ENCODE measurements at regions not wholly inside any gene's neighbourhood (a gene's known extent, or its start where the extent isn't known, plus 50 kb on each side); places are given as distances from the start of the nearest gene placed in this dataset.
"Not testable (repeated sequence)": the region's sequence is repeated elsewhere in the genome, so short reads cannot be mapped to it uniquely, and the experiment has no call there.

DNA sequence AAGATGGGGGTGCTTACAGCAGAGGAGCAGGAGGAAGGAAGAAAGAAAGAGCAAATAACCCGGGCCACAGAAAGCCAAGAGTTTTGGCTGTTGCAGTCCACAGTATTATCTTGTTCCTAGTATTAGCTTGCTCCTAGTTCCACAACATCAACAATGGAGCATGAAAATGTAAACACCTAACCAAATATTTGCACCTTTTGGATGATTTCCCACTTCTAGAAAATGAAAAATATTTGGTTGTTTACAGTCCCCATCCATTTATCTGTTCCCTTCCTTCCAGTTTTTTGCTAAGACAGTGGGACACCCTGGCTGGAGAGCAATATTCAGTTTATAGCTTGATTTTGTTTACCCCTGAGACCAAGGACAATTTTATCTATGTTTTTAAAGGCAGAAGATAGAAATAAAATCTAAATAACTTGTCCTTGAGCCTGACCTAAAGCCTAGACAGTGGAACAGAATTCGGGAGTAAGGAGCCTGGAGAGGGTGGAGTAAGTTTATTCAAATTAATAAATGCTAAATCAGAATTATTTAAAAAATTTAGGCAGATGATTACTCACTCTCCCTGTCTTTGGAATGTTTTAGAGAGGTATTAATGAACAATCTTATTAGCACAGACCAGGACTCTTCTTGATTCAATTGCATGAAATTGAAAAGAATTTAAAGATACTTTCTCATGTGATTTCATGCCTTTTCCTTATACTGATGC lies 51.6 kb downstream of the RESF1 start:
- no peak for DNase-seq

DNA sequence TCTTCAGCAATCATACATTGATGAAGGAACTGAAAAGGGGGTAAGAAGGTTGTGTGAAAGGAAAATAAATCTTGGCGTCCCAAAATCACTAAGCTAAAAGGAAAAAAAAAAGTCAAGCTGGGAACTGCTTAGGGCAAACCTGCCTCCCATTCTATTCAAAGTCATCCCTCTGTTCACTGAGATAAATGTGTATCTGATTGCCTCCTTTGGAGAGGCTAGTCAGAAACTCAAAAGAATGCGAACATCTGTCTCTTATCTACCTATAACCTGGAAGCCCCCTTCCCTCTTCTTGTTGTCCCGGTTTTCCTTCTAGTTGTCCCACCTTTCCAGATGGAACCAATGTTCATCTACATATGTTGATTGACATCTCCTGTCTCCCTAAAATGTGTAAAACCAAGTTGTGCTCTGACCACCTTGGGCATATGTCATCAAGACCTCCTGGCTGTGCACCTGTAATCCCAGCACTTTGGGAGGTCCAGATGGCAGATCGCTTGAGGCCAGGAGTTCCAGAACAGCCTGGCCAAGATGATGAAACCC lies 53.1 kb downstream of the RESF1 start:
- no peak for DNase-seq

DNA sequence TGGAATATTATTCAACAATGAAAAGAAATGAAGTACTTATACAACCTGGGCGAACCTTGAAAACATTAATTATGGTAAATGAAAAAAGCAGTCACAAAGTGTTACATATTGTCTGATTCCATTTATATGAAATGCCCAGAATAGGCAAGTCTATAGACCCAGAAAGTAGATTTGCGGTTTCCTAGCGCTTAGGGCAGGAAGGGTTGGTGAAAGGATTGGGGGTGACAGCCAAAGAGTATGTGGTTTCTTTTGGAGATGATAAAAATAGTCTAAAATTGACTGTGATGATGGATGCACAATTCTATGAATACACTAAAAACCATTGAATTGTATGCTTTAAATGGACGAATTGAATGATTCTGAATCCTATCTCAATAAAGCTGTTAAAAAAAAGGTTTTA lies 55.8 kb downstream of the RESF1 start:
- no peak for DNase-seq

DNA sequence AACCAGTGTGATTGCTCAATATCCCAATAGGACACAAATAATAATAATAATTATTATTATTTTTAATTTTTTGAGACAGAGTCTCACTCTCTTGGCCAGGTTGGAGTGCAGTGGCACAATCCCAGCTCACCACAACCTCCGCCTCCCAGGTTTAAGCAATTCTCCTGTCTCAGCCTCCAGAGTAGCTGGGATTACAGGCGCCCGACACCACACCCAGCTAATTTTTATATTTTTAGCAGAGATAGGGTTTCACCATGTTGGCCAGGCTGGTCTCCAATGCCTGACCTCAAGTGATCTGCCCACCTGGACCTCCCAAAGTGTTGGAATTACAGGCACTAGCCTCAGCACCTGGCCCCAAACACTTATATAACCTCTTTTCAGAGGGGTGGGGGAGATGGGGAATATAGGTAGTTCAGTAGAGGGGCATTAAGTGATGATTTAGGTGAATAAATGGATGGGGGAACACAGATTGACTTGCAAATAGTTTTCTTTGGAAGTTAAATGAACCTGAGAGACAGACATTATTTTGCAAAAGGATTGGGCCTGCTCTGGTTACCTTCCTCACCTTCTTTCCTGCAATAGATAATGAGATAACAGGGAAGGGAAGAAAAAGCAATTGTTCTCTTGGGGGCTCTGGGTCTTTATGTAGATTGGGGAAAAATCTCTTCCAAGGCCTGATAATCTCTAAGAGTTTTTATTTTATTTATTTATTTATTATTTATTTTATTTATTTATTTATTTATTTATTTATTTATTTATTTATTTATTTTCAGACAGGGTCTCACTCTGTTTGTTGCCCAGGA lies 57.7 kb downstream of the RESF1 start:
- no peak for DNase-seq

DNA sequence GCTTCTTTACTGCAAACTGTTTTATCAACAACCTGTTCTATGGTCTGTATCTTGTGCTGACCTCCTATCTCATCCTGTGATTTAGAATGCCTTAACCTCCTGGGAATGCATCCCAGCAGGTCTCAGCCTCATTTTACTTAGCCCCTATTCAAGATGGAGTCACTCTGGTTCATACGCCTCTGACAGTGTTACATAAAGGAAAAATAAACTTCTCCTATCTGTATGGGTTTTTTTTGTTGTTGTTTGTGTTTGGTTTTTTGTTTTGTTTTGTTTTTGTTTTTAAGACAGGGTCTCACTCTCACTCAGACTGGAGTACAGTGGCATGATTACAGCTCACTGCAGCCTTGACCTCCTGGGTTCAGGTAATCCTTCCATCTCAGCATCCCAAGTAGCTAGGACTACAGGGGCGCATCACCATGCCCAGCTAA lies 62.1 kb downstream of the RESF1 start:
- no peak for DNase-seq

DNA sequence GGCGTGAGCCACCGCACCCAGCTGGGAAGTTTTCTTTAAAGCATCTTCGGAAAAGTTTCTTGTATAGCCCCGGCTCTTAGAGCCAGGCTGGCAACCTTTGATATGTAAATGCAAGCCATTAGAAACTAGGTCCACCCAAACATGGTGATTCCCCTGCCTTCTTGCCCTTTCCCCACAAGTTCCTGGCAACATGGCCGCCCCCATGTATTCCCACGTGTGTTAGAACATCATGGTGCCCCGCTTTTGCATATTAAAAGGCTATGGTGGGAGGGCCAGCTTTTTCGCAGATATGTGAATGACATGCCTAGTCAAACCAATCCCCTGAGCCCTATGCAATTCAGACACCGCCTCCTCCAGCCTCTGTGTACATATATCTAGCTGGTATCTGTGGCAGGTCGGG lies 63.2 kb downstream of the RESF1 start:
- DNase-seq, result not testable (repeated sequence)

DNA sequence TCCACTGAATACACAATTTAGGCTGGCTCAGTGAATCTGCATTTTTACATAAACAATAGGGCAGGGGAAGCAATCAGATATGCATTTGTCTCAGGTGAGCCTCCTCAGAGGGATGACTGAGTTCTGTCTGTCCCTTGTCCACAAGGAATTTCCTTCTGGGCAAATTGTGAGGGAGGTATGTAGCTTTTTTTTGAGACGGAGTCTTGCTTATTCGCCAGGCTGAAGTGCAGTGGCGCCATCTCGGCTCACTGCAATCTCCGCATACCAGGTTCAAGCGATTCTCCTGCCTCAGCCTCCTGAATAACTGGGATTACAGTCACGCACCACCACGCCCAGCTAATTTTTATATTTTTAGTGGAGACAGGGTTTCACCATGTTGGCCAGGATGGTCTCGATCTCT lies 64.6 kb downstream of the RESF1 start:
- DNase-seq, result not testable (repeated sequence)

DNA sequence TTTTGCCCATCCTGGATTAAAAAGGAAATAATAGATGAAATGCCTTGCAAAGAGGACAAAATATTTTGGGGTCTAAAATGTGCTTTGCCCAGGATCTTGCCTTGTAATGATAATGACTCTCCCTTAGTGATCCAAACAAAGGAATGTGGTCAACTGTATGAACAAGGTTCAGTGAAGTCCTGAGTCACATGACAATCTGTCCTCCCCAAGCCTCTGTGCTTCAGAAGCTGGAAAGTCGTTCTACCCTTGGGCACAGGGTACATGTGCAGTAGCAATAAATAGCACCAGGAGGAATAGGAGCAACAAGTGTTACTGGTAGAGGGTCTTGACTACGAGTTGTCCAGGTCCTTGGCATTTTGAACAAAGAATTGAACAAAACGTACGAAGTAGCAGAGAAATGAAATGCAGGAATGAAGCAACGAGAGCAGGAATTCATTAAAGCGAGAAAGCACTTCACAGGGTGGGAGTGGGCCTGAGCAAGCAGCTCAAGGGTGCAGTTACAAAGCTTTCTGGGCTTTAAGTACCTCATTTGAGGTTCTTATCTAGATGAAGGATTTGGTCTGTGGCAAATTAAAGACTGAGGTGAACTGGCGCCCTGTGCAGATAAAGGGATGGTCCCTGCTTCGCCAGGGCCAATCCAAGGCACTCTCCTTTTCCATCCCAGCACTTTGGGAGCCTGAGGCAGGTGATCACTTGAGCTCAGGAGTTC lies 65.8 kb downstream of the RESF1 start:
- DNase-seq, result no peak

DNA sequence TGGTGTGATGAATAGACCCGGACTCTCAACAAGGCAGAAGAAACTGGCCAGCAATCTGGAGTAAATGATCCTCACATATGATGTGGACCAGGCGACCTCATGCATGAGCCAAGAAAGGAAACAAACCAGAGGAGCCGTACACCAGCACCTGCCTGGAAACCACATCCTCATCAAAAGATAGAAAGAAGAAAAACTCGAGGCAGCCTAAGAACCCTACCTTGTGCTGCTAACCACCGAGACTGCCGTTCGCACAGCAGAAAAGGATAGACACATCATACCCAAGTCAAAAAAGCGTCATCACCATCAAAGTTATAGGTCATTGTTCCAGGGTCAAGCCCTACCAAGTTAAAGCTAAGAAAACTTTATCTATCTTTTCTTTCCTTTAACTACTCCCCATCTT lies 66.7 kb downstream of the RESF1 start:
- DNase-seq, result no peak

DNA sequence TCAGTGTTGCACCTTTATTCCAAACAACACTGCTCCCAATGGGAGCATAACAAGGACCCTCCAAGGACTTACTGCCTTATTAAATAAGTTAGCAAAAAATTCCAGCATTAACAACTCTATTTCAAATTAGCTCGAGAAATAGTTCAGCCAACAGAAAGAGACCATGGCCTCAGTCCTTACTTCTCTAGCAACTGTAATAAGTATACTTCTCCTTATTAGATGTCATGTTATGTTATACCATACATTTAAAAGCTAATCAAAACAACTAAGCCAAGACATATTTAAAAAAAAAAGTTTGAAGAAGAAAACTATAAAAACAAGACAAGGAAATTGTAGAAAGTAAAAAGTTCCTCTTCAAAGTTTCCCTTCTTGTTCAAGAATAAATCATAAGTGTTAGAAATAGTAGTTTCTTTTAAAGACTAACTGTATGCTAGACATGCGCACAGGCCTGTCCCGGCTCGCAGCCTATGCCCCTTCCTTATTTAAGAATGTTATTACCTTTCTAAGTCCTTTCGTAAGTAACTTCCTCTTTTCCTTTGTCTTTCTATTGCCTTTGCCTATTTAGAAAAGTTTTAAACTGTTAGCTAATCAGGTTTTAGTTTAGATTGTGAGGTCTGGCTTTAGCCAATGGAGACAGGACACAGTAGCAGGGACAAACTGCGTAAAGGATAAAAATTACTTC lies 68.6 kb downstream of the RESF1 start:
- no peak for DNase-seq

DNA sequence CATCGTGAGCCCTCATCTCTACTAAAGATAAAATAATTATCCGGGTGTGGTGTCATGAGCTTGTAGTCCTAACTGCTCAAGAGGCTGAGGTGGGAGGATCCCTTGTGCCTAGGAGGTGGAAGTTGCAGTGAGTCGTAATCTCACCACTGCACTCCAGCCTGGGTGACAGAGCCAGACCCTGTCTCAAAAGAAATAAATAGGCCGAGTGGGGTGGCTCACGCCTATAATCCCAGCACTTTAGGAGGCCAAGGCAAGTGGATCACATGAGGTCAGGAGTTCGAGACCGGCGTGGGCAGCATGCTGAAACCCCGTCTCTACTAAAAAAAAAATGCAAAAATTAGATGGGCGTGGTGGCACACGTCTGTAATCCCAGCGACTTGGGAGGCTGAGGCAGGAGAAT lies 70.9 kb downstream of the RESF1 start:
- DNase-seq, result no peak

DNA sequence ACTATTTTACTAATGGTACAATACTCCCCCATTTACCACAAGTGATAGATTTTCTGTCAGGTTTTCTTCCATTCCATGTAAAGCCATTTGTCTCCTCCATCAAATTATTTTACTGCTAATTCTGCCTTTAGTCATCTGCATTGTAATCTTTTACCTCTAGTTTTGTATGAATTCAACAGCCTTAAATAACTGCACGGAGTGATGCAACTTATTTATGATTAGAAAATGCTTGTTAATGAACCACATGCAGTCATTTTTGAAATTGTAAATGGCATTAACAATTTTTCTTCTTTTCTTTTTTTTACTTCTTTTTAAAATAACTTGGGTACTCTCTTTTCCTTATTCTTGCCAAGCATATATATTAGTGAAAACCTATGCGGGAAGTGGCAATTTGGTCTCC lies 71.5 kb downstream of the RESF1 start:
- no peak for DNase-seq

DNA sequence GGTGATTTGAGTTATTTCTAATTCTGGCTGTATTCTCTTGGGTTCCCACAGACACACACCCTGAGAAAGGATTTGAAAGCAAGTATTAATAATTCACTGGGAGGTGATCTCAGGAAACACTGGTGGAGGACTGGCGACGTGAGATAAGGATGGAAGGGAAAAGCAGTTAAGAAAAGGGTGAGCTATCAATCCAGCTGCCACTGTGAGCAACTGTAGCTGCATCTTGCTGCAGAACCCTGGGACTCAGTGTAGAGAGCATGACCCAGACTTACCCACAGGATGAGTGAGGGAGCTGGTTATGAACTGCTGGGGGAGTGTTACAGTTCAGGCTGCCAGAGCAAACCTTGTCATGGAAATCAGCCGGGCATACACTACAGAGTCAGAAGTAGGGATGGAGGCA lies 71.9 kb downstream of the RESF1 start:
- no peak for DNase-seq

DNA sequence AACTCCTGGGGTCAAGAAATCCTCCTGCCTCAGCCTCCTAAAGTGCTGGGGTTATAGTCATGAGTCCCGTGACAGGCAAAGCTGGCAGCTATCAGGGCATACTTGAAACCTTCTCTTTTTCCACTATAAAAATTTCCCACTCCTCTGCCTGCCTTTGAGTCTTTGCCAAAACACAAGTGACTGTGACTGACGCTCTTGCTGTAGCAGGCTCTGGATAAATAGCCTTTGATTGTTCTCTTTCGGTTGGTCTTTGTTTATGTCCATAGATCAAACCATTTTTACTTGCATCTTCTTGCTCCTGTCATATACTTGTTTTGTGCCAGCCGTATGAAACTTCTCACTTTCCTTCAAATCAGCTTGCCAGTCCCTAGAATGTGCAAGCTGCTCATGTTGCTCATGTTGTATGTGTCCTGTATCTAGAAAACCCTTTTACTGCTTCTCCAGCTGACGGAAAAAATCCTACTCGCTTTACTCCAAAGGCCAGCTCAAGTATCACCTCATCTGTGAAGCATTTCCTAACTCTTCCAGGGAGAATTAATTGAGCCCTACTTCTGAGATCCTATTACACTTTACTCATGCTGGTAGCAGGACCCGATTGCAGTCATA lies 73.1 kb downstream of the RESF1 start:
- no peak for DNase-seq

DNA sequence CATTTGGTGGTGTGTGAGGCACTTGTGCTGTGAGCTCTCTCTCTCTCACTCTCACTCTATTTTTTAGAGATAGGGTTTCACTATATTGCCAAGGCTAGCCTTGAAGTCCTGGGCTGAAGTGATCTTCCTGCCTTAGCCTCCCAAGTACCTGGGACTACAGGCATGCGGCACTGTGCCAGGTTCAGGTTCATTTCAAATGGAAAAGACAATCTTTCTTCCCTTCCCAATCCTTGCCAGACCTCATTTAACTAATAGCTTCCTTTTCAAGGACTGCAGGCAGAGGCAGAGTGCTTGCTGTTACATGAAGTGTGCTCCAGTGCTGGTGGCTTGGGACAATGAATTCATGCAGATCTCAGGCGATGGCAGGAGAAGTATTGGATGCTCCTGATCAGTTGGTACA lies 73.2 kb upstream of the BICD1 start:
- no peak for DNase-seq

DNA sequence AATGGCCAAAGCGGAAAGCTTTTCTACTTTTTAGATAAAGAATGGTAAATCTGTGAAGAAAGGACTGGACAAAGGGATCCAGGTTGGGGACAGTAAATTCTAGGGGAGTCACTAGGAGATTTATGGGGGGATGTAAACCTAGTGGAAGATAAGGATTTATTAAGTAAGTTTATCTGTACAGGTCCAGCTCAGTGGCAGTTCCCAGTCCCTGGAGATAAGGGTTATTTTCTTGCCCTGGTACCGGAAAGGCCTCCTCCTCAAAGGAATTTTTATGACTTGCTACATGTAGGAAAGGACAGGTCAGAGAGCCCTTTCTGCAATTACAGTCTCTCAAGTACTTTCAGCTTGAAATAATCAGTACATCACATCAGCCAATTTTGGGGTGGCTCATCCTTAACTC lies 72.6 kb upstream of the BICD1 start:
- DNase-seq, result no peak

DNA sequence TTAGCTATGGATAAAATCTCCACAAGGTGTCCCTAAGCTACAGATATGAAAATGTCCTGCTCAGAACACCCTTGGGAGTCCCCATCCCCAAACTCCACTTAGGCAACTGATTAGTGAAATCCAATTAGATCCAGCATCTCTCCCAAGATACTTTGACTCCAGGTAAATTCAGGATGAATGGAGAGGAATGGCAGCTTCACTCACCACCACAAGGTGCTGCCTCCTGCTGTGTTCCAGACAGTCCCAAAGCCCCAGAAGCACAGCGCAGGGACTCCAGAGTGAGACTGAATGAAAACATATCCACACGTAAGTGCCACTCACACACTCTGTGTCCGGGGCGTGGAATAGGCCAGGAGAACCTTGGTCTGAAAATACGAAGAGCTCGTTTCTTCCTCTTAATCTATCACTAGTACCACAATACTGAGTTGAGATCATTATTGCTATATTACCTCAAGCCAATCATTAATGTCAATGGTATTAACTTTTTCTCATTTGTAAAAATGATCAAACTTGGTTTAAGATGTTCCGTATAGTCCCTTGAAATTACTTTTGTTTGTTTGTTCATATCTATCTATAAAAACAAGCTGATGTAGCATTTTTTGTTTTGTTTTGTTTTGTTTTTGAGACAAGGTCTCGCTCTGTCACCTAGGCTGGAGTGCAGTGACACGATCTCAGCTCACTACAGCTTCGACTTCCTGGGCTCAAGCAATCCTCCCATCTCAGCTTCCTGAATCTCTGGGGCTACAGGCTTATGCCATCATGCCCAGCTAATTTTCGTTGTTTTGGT lies 70.0 kb upstream of the BICD1 start:
- no peak for DNase-seq

DNA sequence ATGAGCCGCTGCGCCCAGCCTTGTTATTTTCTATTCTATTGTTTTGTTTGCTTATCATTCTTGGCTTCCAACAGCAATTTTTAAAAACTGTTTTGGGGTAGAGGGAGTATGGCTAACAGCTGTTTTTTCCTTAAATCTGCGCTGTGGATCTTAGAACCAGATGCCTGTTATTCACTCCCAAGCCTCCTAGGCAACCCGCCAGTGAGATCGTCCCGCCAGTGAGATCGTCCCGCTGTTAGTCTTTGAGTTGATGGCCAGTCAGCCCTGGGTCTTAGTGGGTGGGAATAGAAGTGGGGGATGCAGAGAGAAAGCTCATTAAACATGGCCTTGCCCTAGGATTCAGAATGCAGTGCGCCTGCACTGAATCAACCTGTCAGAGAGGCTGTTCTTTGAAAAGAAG lies 67.3 kb upstream of the BICD1 start:
- DNase-seq, result no peak

DNA sequence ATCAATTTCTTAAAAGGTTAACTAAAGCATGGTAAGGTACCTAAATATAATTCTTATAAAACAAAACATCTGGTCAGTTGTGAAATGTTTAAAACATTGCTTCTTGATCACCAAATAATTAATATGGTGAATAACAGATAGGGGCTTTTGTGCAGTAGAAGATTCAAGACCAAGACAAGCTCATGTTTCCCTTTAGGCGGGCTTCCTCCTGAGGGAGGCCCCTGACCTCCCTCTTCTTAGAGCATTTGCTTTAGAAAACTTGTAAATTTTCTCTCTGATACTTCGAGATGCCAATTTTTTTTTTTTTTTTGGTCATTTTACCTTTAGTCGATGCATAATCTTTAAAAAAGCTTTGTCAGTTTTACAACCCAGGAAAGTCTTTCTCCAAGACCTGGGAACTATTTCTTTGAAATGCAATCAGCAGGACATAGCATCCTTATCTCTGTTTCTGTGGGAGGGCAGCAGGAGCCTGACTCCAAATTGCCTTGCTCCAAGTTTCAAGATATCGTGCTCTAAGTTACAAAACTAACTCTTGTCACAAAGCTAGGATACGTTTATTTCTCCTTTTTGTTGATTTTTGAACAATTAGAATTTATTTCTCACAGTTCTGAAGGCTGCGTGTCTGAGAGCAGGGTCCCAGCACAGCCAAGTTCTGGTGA lies 66.6 kb upstream of the BICD1 start:
- DNase-seq, result no peak

DNA sequence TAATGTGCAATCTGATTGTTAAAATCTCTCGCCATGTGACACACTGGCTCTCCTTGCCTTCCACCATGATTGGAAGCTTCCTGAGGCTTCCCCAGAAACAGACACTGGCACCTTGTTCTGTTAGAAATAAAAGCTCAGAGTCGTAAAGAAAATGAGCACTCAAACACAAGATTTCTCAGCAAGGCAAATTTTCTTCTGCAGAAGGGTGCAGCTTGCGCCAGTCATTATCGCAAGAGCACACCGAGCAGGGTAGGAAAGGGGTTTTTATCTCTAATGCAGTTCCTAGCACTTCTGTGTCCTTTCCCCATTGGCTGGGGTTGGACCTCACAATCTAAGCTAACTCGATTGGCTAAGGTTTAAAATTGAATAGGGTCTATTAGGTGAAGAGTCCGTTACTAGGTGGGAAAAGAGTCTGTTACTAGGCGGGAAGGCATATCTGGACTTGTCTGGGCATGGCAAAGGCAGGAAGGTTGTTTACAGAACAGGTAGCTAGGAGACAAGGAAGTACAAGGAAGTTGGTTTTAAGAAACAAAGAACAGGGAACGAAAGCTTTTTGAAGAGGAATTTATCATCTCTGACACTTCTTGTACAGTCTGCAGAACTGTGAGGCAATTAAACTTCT lies 62.6 kb upstream of the BICD1 start:
- DNase-seq, result no peak

Data from amniotic stem cell (primary cell).